DOHH2 (cell line): ENCODE measurements at regions not wholly inside any gene's neighbourhood (a gene's known extent, or its start where the extent isn't known, plus 50 kb on each side); places are given as distances from the start of the nearest gene placed in this dataset.

Source experiments
- H3F3A ChIP-seq: fragments of 200-600 bp; sonication (generic), shearing (Covaris generic); 2 replicates; pipeline ENCODE4 v1.6.0; 2016; ENCODE audit warnings: antibody characterized with exemption, mild to moderate bottlenecking; ENCODE audit not compliant: control insufficient read depth, insufficient read depth
- H3K27ac ChIP-seq: fragments of 200-600 bp; sonication (generic); 2 replicates; pipeline ENCODE4 v1.5.1; 2014; ENCODE audit warnings: low read depth, mild to moderate bottlenecking, low read length, moderate library complexity
- H3K27me3 ChIP-seq: fragments of 200-600 bp; sonication (generic); 2 replicates; pipeline ENCODE4 v1.6.1; 2014; ENCODE audit warnings: mild to moderate bottlenecking, low read length, mixed read lengths; ENCODE audit not compliant: control insufficient read depth
- H3K36me3 ChIP-seq: fragments of 200-600 bp; sonication (generic); 2 replicates; pipeline ENCODE4 v1.6.1; 2014; ENCODE audit warnings: mild to moderate bottlenecking, low read length, moderate library complexity, mixed read lengths; ENCODE audit not compliant: control insufficient read depth
- H3K4me1 ChIP-seq: fragments of 200-600 bp; sonication (generic); 2 replicates; pipeline ENCODE4 v1.6.1; 2014; ENCODE audit warnings: mild to moderate bottlenecking, low read length, mixed read lengths; ENCODE audit not compliant: control insufficient read depth
- H3K4me2 ChIP-seq: fragments of 200-600 bp; sonication (generic); 2 replicates; pipeline ENCODE4 v1.6.0; 2014; ENCODE audit warnings: mild to moderate bottlenecking, low read length, moderate library complexity
- H3K4me3 ChIP-seq: fragments of 200-600 bp; sonication (generic); 2 replicates; pipeline ENCODE4 v1.5.1; 2014; ENCODE audit warnings: mild to moderate bottlenecking, low read length, mixed read lengths
- H3K79me2 ChIP-seq: fragments of 200-600 bp; sonication (generic); 2 replicates; pipeline ENCODE4 v1.6.1; 2014; ENCODE audit warnings: mild to moderate bottlenecking, low read length, mixed read lengths; ENCODE audit not compliant: control insufficient read depth
- H3K9me2 ChIP-seq: fragments of 200-600 bp; sonication (generic); replicated peaks from 2 replicates; pipeline ENCODE4 v1.6.1; 2014; ENCODE audit warnings: mild to moderate bottlenecking, low read length, mixed read lengths; ENCODE audit not compliant: control insufficient read depth
- H3K9me3 ChIP-seq: fragments of 200-600 bp; sonication (generic); 2 replicates; pipeline ENCODE4 v1.6.1; 2014; ENCODE audit warnings: antibody characterized with exemption, low read length, mixed read lengths; ENCODE audit not compliant: control insufficient read depth, insufficient read depth
- H4K20me1 ChIP-seq: fragments of 200-600 bp; sonication (generic); 2 replicates; pipeline ENCODE4 v1.6.0; 2014; ENCODE audit warnings: low read depth, mild to moderate bottlenecking, antibody characterized with exemption, low read length, moderate library complexity; ENCODE audit not compliant: control insufficient read depth, insufficient read depth
- CTCF ChIP-seq: fragments of 200-600 bp; sonication (generic); IDR thresholded peaks from one replicate; pipeline ENCODE4 v1.5.1; 2014; ENCODE audit warnings: antibody characterized with exemption, mild to moderate bottlenecking, low read depth, low read length; ENCODE audit not compliant: poor library complexity, severe bottlenecking
- EZH2phosphoT487 ChIP-seq: fragments of 200-600 bp; sonication (generic); IDR thresholded peaks from 2 replicates; pipeline ENCODE4 v1.6.1; 2017; ENCODE audit warnings: borderline replicate concordance, mild to moderate bottlenecking, antibody characterized with exemption, low read length, moderate library complexity, mixed read lengths

GRCh38 chr21:16624479-16625118 lies 888.2 kb upstream of the CXADR start:
- Histone ChIP-seq H4K20me1 (no peaks in the 10 kb centered on the region), H3K27me3 (no peaks in the 10 kb centered on the region), H3K4me3 (no peak overlapping the region), H3K9me3 (peaks cover 9% of the 10 kb centered on the region; the same call in 1 of the 2 replicates), H3K4me2 (no peak overlapping the region), H3F3A (no peaks in the 10 kb centered on the region), H3K79me2 (no peaks in the 10 kb centered on the region), H3K36me3 (no peaks in the 10 kb centered on the region), H3K27ac (no peak overlapping the region), H3K9me2 (no peaks in the 10 kb centered on the region), H3K4me1 (no peaks in the 10 kb centered on the region)
- TF ChIP-seq EZH2phosphoT487 (no peak), CTCF (no peak)

- H3F3A ChIP-seq = no peaks in the 10 kb centered on the region
- no peaks in the 10 kb centered on the region for H3K27me3 ChIP-seq
- peaks cover 7% of the 10 kb centered on the region; the same call in 1 of the 2 replicates for H3K9me3 ChIP-seq
- no peaks in the 10 kb centered on the region for H3K9me2 ChIP-seq
- no peaks in the 10 kb centered on the region for H3K4me1 ChIP-seq
- TF ChIP-seq EZH2phosphoT487 = no peak
- no peak for TF ChIP-seq CTCF
- no peak overlapping the region for H3K27ac ChIP-seq
- no peaks in the 10 kb centered on the region for H3K36me3 ChIP-seq
- H3K79me2 ChIP-seq = no peaks in the 10 kb centered on the region
- no peaks in the 10 kb centered on the region for H4K20me1 ChIP-seq
- no peak overlapping the region for H3K4me3 ChIP-seq
- no peak overlapping the region for H3K4me2 ChIP-seq
Observed at GRCh38 chr21:16625491-16625890, 887.4 kb upstream of the CXADR start.

- no peaks in the 10 kb centered on the region for H3K9me2 ChIP-seq
- no peak overlapping the region for H3K4me2 ChIP-seq
- no peaks in the 10 kb centered on the region for H4K20me1 ChIP-seq
- H3K4me3 ChIP-seq = no peak overlapping the region
- no peaks in the 10 kb centered on the region for H3K36me3 ChIP-seq
- no peaks in the 10 kb centered on the region for H3K4me1 ChIP-seq
- no peaks in the 10 kb centered on the region for H3K79me2 ChIP-seq
- no peaks in the 10 kb centered on the region for H3K9me3 ChIP-seq
- no peaks in the 10 kb centered on the region for H3F3A ChIP-seq
- TF ChIP-seq EZH2phosphoT487 (no peak), CTCF (no peak)
- H3K27me3 ChIP-seq = no peaks in the 10 kb centered on the region
- no peak overlapping the region for H3K27ac ChIP-seq
Observed at GRCh38 chr21:16633831-16634459, 878.9 kb upstream of the CXADR start.
